ENCODE measurements at regions not wholly inside any gene's neighbourhood (a gene's known extent, or its start where the extent isn't known, plus 50 kb on each side); places are given as distances from the start of the nearest gene placed in this dataset.

- DNase-seq (ENCODE audit: low read depth in 2 of 2) = no peak
These were observed 497.9 kb downstream of the ANXA1 start for GRCh38 chr9:73649552-73649951.

- no peak for DNase-seq (ENCODE audit: low read depth in 2 of 2)
These were observed 503.7 kb downstream of the ANXA1 start for GRCh38 chr9:73655363-73655762.

GRCh38 chr9:73655831-73656230 lies 504.2 kb downstream of the ANXA1 start:
- DNase-seq (ENCODE audit: low read depth in 2 of 2) = no peak

GRCh38 chr9:73665253-73665652 lies 513.6 kb downstream of the ANXA1 start:
- no peak for DNase-seq (ENCODE audit: low read depth in 2 of 2)

- DNase-seq (ENCODE audit: low read depth in 2 of 2) = no peak
These were observed 516.1 kb downstream of the ANXA1 start for GRCh38 chr9:73667749-73668148.

- no peak for DNase-seq (ENCODE audit: low read depth in 2 of 2)
These were observed 529.2 kb downstream of the ANXA1 start for GRCh38 chr9:73680831-73681230.

GRCh38 chr9:73682789-73683188 lies 531.1 kb downstream of the ANXA1 start:
- no peak for DNase-seq (ENCODE audit: low read depth in 2 of 2)

- DNase-seq (ENCODE audit: low read depth in 2 of 2) = no peak
These were observed 532.4 kb downstream of the ANXA1 start for GRCh38 chr9:73683862-73684591.

GRCh38 chr9:73684601-73685000 lies 532.9 kb downstream of the ANXA1 start:
- no peak for DNase-seq (ENCODE audit: low read depth in 2 of 2)

GRCh38 chr9:73685786-73686185 lies 534.1 kb downstream of the ANXA1 start:
- DNase-seq (ENCODE audit: low read depth in 2 of 2) = no peak

GRCh38 chr9:73689051-73689870 lies 537.6 kb downstream of the ANXA1 start:
- DNase-seq (ENCODE audit: low read depth in 2 of 2) = no peak

- DNase-seq (ENCODE audit: low read depth in 2 of 2) = no peak
These were observed 549.9 kb downstream of the ANXA1 start for GRCh38 chr9:73701415-73702057.

GRCh38 chr9:73714294-73714693 lies 562.6 kb downstream of the ANXA1 start:
- DNase-seq (ENCODE audit: low read depth in 2 of 2) = no peak

- no peak for DNase-seq (ENCODE audit: low read depth in 2 of 2)
These were observed 563.9 kb downstream of the ANXA1 start for GRCh38 chr9:73715591-73715990.

- no peak for DNase-seq (ENCODE audit: low read depth in 2 of 2)
These were observed 568.0 kb downstream of the ANXA1 start for GRCh38 chr9:73719660-73720059.

GRCh38 chr9:73720601-73721000 lies 568.9 kb downstream of the ANXA1 start:
- no peak for DNase-seq (ENCODE audit: low read depth in 2 of 2)

- DNase-seq (ENCODE audit: low read depth in 2 of 2) = no peak
These were observed 584.6 kb downstream of the ANXA1 start for GRCh38 chr9:73736270-73736669.

- no peak for DNase-seq (ENCODE audit: low read depth in 2 of 2)
These were observed 587.3 kb downstream of the ANXA1 start for GRCh38 chr9:73738741-73739530.

- no peak for DNase-seq (ENCODE audit: low read depth in 2 of 2)
These were observed 589.7 kb downstream of the ANXA1 start for GRCh38 chr9:73741316-73741715.

- no peak for DNase-seq (ENCODE audit: low read depth in 2 of 2)
These were observed 590.7 kb downstream of the ANXA1 start for GRCh38 chr9:73742412-73742811.

- no peak for DNase-seq (ENCODE audit: low read depth in 2 of 2)
These were observed 592.2 kb downstream of the ANXA1 start for GRCh38 chr9:73743826-73744225.

- no peak for DNase-seq (ENCODE audit: low read depth in 2 of 2)
These were observed 593.9 kb downstream of the ANXA1 start for GRCh38 chr9:73745598-73745997.
